Activated T-cell treated with anti-CD3 and anti-CD28 coated beads for 24 hours (primary cell): ENCODE measurements at regions not wholly inside any gene's neighbourhood (a gene's known extent, or its start where the extent isn't known, plus 50 kb on each side); places are given as distances from the start of the nearest gene placed in this dataset.

Experiments
- DNase-seq: peaks from one replicate; pipeline ENCODE4 v3.0.0-alpha.2; 2020; ENCODE audit warnings: low read depth

DNA sequence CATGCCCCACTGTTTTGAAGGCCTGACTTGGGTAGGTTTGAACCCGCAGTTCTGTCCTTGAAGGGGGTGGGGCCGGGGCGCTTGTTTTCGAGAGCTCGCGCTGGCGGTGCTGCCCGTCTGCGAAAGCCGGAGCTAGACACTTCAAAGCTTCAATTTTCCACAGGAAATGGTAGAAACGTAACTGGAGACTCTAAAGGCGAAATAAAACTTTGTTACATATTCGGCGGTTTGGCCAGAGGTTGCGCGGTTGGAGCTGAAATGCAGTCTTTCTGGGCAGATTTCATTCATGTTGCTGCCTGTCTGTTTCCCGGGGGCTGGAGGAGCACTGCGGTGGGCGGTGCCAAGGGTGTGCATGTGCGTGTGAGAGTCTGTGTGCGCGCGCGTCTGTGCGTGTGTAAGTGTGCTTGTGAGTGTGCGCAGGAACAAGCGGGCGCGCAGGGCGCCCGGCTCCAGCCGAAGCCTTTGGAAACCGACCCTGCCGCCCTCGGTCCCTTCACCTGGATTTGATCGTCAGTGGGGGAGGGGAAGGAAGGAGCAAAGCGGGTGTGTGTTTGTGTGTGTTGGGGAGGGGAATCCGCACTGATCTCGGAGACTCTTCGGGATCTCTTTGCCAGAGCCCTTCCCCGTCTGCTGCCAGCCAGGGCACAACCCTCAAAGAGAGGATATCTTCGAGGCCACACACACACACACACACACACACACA is 227.7 kb upstream of the CRY1 start:
- DNase-seq, result peak; percentile 57

DNA sequence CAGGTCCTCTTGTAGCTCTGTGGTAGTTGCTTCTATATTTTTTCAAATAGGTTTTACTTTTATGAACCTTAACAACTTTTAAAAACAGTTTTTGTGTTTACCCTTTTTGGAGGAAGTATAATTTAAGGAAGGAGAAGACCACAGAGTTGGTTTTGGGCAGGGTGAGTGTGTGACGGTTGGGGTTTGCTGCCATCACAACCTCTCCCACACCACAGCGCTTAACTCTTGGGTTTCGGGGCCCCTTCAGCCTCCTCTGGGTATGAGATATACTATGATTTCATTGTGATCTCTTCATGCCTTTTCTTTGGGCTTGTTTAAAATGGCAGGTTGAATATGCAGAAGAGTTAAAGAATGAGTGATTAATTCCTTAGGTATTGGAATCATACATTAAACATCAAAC is 228.7 kb upstream of the CRY1 start:
- no peak for DNase-seq

DNA sequence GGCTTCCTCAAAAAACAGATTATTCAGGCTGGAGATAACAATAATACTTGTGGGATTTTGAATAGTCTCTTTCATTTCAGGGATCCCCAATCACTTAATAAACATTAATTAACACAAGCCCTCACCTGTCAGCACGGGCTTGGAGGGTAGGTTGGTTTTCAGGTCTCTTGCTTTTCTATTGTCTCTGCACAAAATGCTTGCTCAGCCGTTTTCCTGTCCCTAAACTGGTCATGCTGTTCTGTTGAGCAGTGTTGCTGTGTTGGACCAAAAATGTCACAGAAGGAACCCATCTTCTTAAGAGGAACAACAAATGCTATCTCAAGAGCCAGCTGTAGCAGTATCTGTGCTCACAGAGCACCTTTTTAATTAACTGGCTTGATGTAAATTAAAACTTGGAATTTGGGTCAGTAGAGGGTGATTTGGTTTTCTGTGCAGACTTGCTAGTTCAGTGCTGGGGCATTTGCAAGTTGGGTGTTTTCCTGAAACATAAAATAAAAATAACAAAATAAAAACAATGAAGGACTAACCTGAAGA is 231.8 kb upstream of the CRY1 start:
- DNase-seq, result no peak

DNA sequence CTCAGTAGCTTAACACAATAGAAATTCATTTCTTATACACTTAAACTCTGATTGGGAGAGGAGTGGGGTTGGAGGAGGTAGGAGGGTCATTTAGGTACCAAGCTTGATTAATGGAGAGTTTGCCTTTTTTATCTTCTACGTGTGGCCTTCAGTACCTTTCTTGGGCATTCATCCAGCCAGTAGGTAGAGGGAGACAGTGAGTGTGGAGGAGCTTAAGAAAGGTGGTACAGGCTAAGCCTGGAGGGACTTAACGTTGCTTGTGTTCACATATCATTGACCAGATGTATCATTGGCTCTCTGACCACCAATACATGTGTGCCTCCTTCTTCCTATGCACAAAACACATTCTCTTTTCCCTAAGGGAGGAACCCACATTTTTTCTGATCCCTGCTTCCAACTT is 232.9 kb upstream of the CRY1 start:
- DNase-seq, result no peak

DNA sequence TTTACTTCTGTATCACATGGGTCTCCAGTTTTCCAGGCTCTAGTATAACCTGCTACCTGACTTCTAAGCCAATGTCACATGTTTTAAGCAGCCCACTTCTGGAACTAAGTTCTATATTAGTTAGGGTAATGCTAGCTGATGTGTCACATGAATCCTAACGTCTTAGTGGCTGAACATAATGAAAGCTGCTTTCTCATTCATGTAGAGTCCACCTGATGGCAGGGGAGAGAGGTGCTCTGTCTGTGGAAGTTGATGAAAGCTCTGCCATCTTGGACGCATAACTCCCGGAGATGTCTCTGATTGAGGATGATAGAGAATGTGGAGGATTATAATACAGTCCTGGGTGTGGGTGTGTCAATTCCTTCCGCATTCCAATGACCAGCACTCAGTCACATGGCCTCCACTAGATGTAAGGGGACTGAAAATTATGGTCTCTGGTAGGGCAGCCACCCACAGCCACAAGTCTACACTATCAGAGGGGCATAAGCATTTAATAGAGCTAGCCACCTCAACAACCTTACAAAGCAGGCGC is 234.4 kb upstream of the CRY1 start:
- no peak for DNase-seq

DNA sequence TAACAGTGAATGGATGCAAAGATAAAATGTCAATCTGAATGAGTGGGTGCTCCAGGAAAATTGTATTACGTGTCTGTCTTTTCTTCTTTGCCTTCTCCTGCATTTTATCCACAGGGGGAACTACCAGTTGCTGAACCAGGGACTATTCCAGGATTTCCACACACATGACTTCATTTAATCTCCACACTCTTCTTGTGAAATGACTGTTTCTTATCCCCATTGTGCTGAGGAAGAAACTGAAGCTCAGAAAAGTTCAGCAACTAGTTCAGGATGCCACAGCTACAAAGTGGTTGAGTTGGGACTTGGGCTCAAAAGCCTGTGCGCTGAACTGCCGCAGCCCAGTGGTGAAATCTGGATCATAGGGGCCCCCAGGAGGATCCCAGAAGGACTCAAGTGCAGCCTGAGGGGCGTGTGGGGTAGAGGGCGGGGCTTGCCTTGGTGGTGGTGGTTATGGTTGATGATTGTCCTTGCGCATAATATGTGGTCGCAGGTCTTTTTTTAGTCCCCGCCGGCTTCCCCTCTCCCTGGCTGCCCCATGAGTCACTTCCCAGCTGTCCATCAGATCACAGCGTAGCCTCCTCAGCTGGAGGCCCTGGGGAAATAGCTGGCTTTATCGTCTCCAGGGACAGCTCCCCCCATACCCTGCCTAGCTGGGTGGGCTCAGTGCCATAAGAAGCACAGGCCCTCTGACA is 235.2 kb upstream of the CRY1 start:
- DNase-seq, result no peak

DNA sequence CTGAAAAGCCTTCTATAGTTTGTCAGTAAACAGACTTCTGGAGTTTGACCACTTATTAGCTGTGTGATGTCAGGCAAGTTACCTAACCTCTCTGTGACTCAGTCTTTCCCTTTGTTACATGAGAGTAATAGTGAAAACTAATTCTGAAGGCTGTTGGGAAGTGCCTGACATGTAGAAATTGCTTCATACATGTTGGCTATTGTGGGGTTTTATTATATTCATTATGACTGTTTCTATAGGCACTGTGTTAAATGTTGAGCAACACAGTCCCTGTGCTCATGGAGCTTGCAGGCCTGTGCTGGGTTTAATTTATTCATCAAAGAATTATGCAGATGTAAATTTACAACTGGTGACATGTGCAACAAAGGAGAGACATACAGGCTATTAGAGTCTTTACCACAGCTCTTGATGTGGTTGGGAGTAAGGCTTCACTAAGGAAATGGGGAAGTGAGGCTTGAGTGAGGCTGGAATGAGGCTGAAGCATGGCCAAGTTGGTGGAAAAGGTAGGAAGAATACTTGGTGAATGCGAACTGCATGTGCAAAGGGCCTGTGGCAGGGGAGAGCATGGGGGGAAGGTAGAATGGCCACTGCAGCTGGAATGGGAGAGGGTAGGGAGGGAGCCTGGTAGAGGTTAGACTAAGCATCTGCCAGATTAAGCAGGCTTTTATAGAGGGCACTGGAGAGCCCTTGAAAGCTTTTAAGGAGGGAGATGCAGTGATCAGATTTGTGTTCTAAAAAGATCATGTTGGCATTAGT is 236.4 kb upstream of the CRY1 start:
- DNase-seq, result no peak

DNA sequence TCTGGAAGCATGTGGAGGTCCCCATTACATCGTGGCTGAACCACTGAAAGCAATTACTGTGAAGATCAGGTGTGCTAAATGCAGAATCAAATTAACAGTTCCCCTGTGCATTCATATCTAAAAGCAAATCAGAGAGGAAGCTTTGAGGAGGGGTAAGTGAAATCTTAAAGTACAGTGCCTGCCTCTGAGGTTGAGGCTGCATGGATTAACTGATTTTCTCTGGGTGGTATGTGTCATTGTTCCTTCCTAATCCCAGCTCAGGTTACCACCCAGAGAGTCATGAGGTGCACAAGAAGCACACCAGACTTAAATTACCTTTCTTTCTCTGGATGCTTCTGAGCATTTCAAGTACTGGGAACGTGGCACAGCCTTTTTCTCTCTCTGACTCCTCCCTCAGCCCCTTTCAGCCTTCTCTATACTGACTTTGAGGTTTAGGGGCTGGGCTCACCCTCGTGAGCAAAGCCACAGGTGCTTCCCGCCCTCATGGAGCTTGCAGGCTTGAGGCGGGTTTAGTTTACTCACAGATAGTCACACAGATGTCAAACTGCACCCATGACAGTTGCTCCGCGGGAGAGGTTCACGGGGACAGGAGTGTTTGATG is 237.6 kb upstream of the CRY1 start:
- no peak for DNase-seq

DNA sequence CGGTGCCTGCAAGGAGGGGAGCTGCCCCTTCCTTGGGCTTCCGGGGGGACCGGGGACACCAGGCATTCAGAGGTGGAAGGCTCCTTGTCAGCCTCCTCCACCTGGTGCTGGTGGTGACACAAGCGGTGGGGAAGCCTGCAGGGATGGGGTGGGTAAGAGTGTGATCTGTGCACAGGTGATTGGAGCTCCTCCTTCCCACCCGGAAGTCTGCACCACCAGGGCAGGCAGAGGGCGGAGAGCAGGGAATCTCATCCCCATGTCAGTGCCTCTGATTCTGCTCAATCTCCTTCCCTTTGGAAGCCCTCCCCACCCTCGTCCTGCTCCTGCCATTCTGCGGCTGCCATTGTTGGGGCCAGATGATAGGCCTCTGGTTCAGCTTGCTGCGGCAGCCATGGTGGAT is 238.1 kb upstream of the CRY1 start:
- DNase-seq, result no peak

DNA sequence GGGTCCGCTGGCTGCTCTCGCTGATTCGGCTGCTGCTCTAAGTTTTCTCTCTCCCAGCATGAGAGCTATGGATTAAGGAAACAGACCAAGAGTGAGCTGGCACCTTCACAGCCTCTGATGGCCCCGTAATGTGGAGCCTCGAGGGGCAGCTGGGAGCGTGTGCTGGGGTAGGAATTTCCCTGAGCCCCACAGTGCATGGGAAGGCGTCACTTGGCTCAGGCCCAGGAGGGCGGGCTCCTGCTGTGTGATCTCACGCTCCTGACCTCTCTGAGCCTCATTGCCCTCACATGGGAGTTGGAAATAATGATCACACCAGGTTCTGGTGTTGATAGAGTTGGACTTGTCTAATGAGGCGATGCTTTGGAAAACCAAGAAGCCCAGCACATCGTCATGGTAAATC is 238.6 kb upstream of the CRY1 start:
- no peak for DNase-seq

DNA sequence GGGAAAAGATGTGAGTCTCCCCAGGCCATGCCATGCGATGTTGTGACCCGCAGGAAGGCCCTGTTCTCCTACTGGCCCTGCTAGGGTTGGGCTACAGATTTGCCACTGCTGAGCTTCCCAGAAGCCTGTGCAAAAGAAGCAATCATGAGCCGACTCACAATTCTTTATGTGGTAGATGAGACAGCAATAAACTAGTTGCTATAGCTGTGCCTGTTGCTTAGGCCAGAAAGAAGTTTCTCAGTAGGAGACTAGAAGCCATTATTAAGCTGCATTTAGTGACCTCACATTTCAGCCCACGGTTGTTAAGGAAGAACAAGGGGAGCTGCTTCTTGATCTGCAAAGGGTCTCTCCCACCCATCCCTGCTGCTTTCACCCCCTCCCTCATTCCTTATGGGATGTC is 239.4 kb upstream of the CRY1 start:
- no peak for DNase-seq

DNA sequence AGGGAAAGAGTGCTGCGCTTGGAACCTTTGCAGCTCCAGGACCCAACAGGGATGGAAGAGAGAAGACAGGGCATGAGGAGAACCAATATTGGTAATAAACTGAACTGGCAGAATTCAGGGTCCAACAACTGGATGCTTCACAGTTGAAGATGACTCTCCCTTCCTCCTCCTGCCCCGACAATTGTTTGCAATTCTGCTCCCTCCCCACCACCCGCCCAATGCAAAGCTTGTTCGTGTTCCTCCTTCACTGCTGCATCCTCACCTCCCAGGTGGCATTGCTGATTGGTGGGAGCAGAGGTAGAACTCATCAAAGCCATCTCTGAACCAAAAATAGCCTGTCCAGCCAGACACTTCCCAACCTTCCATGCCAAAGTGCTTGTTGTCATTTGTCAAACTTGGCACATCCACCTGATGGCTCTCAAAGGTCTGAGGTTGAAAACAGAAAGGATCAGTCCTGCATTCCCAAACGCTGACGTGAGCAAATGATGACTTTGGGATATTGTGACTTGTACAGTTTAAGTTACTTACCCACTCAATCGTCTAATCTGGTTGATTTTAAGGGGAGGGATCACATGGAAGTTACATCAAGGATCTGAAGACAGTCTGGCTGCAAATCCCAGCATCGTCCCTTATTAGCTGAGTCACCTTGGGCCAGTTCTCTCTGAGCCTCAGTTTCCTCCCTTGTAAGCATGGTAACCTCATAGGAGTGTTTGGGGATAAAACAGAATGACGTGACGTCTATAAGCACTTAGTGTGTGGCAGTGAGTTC is 242.6 kb upstream of the CRY1 start:
- DNase-seq, result no peak

DNA sequence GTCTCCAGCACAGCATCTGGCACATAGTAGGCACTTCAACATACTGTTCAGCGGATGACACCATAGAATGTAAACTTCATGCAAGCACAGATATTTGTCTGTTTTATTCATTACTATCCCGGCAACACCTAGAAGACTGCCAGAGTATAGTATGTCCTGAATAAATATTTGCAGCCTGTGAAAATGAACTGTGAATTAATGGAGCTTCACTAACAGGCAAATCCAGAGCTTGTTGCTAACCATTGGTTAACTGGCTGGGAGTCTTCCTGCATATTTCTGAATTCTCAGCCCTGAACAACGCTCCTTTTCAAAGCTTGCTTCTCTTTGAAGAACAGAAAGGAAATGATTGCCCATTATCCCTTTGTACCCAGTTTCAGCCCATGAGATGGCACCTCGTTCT is 243.3 kb upstream of the CRY1 start:
- no peak for DNase-seq

DNA sequence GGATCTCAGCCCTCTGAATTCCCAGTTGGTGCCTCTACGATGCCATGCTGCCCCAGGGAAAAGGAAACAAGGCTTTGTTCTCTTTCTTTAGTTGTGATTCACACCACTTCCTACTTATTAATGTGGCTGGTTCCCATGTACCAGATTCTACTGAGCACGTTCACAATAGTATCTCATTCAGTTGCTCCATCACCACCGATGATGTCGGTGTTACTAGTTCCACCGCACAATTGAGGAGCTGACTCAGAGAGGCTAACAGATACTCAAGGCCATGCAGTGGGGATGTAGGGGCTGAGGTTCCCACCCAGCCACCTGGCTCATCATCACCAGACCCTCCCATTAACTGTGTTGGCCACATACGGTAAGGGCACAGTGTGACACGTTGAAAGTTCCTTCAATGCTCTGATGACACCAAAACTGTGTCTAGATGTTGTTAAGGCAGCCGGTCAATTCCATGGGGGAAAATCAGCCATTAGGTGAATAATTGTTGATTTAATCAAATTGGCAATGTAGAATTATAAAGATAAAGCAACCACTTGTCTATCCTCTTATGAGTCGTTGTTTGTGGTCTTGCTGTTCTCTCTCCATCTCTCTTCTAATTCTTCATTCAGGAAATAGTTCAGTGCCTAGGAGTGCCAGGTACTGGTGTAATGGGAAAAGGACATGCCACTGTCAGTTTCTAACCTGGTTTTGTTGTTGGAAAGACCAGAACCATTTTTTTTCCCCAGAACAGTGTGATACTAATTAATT is 244.2 kb upstream of the CRY1 start:
- no peak for DNase-seq

DNA sequence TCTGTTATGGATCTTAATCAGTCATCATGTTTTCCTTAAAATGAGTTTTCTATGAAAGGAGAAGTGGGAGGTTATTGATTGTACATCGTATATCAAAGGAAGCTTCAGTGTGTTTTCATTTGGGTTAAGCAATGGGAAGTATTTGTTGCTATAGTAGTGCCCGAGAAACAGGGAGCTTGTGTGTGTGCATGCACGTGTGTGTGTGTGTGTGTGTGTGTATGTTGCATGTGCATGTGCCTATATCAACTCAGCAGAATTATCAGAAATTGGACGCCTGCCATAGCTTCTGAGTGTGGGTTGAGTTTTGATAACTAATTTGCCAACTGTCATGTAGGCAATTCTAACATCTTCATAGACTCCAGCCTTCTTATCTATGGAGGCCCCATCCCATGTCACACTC is 246.1 kb upstream of the CRY1 start:
- DNase-seq, result no peak

DNA sequence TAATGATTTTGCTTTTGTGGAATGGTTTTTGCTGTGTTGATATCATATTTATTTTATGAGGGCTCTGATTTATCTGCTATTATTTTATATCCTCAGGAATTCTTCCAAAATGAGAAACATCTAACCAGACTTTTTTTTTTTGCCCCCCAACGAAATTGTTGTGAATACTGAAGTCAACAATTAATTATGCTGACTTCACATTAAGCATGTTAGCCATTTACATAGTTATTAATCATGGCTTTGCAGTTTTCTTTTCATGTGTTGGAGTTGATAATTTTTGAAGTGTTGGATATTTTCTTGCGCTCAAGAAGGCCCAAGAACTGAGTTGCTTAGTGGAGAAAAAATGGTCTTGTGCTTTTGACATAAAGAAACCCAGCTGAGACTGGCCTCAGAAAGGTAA is 246.6 kb upstream of the CRY1 start:
- DNase-seq, result no peak

DNA sequence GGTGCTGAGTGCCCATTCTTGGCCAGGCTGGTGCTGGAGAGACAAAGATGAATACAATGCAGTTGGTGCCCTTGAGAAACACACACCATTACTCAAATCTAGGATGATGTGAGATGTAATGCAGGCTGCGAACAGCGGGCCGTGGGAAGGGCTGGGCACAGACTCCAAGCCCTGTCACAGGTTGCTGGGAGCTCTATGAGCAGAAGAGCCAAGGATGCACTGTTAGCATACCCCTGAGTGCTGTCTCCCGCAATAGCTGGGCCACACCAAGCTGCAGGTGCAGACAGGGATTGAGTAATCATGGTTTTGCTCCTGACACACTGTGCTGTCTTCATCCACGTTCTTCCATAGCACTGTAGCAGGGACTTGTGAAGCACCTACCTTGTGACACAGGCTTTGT is 247.5 kb upstream of the CRY1 start:
- DNase-seq, result no peak

DNA sequence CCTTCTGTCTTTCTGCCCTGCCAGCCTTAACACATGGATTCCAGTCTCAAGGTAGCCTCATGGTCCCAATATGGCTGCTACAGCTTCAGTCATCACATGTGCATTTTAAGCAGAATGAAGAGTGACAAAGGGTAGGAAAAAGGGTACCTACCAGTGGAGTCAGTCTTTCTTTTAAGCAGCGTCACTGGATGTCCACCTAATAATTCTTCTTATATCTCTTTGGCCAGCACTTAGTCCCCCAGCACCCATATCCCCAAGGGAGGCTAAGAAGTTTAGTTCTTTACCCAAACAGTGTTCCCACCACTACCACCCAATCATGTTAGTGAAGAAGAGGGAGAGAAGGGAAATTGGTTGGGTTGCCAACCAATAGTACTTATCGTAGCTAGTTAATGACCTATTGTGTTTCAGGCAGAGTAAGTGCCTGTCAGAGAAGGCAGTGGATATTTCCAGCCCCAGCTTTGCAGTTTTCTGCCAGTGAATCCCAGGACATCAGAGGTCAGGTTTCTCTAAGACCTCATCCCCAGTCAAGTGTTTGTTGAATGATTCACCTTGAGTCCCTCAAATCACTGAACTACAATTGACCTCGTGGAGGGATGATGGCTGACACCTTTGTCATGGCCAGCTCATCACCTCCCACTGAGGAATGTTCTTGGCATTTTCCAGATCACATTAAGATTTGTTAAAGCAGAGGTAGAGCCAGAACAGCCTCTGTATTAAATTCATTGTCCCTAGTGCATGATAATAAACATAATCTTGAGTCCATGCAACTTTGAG is 250.9 kb upstream of the CRY1 start:
- DNase-seq, result no peak

DNA sequence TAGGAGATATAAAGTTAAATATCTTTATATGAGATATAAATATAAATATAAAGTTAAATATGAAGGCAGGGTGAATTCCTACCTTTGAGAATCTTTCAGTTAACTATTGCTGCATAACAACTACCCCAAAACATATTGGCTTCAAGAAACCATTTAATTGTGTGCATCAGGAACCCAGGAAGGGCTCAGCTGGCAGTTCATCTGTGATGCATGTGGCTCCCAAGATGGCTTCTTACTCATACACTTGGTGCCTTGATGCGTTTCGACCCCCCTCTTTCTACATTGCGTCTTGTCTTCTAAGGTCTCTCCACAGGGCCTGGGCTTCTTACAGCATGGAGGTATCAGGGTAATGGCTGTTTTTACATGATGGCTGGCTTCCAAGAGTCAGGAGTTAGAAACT is 253.9 kb upstream of the CRY1 start:
- no peak for DNase-seq
